Ishikawa (cell line): ENCODE measurements at regions not wholly inside any gene's neighbourhood (a gene's known extent, or its start where the extent isn't known, plus 50 kb on each side); places are given as distances from the start of the nearest gene placed in this dataset.

ENCODE experiments used
- EGR1 ChIP-seq: IDR thresholded peaks from 2 replicates; pipeline ENCODE4 v1.6.1; 2012
- NFIC ChIP-seq: IDR thresholded peaks from 2 replicates; pipeline ENCODE4 v1.6.1; 2012
- RAD21 ChIP-seq: IDR thresholded peaks from 2 replicates; pipeline ENCODE4 v1.6.1; 2012; ENCODE audit warnings: low read depth
- TAF1 ChIP-seq: IDR thresholded peaks from 2 replicates; pipeline ENCODE4 v1.6.1; 2012; ENCODE audit warnings: low read depth, mild to moderate bottlenecking
- YY1 ChIP-seq: IDR thresholded peaks from 2 replicates; pipeline ENCODE4 v1.6.1; 2012; ENCODE audit warnings: low read depth
- TF ChIP-seq, protein P1 (sequence below): IDR thresholded peaks from 2 replicates; pipeline ENCODE4 v1.6.1; 2012; ENCODE audit warnings: low read depth, mild to moderate bottlenecking
- TF ChIP-seq, protein P2 (sequence below): IDR thresholded peaks from 2 replicates; pipeline ENCODE4 v1.6.1; 2012

DNA sequence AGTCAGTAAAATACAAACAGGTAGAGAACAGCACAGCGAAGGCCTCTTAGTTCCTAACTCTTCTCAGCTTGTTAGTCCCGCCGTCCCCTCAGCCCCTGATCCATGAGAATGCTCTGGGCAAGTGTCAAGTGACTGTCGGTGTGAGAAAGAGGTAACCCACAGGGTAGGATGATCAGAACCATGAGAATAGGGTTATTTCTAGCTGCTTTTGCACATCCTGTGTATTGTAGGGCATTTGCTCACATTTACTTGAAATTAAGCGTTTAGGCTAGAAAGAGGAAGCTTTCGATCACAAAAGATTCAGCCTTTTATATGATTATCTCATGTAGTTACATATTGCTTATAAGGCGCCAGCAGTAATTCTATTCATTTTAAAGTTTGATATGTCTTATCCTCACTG is 103.0 kb upstream of the PDE10A start:
- TF ChIP-seq, protein P1, sequence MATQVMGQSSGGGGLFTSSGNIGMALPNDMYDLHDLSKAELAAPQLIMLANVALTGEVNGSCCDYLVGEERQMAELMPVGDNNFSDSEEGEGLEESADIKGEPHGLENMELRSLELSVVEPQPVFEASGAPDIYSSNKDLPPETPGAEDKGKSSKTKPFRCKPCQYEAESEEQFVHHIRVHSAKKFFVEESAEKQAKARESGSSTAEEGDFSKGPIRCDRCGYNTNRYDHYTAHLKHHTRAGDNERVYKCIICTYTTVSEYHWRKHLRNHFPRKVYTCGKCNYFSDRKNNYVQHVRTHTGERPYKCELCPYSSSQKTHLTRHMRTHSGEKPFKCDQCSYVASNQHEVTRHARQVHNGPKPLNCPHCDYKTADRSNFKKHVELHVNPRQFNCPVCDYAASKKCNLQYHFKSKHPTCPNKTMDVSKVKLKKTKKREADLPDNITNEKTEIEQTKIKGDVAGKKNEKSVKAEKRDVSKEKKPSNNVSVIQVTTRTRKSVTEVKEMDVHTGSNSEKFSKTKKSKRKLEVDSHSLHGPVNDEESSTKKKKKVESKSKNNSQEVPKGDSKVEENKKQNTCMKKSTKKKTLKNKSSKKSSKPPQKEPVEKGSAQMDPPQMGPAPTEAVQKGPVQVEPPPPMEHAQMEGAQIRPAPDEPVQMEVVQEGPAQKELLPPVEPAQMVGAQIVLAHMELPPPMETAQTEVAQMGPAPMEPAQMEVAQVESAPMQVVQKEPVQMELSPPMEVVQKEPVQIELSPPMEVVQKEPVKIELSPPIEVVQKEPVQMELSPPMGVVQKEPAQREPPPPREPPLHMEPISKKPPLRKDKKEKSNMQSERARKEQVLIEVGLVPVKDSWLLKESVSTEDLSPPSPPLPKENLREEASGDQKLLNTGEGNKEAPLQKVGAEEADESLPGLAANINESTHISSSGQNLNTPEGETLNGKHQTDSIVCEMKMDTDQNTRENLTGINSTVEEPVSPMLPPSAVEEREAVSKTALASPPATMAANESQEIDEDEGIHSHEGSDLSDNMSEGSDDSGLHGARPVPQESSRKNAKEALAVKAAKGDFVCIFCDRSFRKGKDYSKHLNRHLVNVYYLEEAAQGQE, result no peak
- TF ChIP-seq NFIC, result no peak
- TF ChIP-seq, protein P2, sequence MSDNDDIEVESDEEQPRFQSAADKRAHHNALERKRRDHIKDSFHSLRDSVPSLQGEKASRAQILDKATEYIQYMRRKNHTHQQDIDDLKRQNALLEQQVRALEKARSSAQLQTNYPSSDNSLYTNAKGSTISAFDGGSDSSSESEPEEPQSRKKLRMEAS, result no peak
- TF ChIP-seq YY1, result no peak
- TF ChIP-seq RAD21, result no peak
- no peak for TF ChIP-seq EGR1
- no peak for TF ChIP-seq TAF1
